ENCODE measurements at regions not wholly inside any gene's neighbourhood (a gene's known extent, or its start where the extent isn't known, plus 50 kb on each side); places are given as distances from the start of the nearest gene placed in this dataset.
"Not testable (repeated sequence)": the region's sequence is repeated elsewhere in the genome, so short reads cannot be mapped to it uniquely, and the experiment has no call there.

DNA sequence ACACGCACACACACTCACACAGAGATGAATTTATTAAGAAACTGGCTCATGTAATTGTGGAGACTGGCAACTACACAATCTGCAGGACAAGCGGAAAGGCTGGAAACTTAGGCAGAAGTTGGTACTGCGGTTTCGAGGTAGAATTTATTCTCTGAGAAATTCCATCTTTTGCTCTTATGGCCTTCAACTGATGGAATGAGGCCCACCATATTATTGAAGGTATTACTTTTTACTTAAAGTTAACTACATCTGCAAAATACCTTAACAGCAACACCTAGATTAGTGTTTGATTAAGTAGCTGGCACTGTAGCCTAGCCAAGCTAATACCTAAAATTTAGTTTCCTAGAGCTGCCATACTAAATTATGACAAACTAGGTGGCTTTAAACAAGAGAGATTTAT, 384.0 kb upstream of the UBE2E3 start:
- no peak for DNase-seq (ENCODE audit: low read depth, low spot score)
- ChIA-PET POLR2A (no interaction called here), CTCF (no interaction called here)
- H3K27me3 ChIP-seq (ENCODE audit: control insufficient read depth, insufficient read depth, low read length): no peaks in the 10 kb centered on the region
- no peaks in the 10 kb centered on the region for H3K9me3 ChIP-seq (ENCODE audit: control insufficient read depth, insufficient read depth, low read length)
- TF ChIP-seq, protein P1, sequence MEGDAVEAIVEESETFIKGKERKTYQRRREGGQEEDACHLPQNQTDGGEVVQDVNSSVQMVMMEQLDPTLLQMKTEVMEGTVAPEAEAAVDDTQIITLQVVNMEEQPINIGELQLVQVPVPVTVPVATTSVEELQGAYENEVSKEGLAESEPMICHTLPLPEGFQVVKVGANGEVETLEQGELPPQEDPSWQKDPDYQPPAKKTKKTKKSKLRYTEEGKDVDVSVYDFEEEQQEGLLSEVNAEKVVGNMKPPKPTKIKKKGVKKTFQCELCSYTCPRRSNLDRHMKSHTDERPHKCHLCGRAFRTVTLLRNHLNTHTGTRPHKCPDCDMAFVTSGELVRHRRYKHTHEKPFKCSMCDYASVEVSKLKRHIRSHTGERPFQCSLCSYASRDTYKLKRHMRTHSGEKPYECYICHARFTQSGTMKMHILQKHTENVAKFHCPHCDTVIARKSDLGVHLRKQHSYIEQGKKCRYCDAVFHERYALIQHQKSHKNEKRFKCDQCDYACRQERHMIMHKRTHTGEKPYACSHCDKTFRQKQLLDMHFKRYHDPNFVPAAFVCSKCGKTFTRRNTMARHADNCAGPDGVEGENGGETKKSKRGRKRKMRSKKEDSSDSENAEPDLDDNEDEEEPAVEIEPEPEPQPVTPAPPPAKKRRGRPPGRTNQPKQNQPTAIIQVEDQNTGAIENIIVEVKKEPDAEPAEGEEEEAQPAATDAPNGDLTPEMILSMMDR (IDR thresholded peaks at IDR 0.05; ENCODE audit: low read depth, low read length): no peak
- H3K4me3 ChIP-seq (ENCODE audit: low read depth, low read length): no peak overlapping the region
- no peak overlapping the region for H3K27ac ChIP-seq (ENCODE audit: low read depth, low read length)

DNA sequence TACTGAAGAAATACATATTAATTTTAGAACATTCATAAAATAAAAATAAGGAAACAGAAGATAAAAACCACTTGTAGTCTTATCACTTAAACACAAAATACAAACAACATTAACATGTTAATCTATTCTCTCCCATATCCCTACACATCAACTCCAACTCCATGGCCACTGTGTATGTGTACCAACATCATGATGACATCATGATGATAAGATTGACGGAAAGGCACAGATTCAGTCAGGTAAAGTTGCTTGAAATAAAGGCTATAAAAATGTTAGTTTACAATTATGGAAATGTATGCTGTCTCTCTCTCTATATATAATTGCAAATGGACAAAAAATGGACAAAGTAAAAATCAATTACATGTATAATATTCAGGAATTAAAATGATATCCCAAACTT, 388.5 kb upstream of the UBE2E3 start:
- Histone ChIP-seq H3K4me3 (ENCODE audit: low read depth, low read length) (no peak overlapping the region), H3K27me3 (ENCODE audit: control insufficient read depth, insufficient read depth, low read length) (no peaks in the 10 kb centered on the region), H3K9me3 (ENCODE audit: control insufficient read depth, insufficient read depth, low read length) (no peaks in the 10 kb centered on the region), H3K27ac (ENCODE audit: low read depth, low read length) (no peak overlapping the region)
- POLR2A ChIA-PET: no interaction called here
- TF ChIP-seq, protein P1 (IDR thresholded peaks at IDR 0.05; ENCODE audit: low read depth, low read length): no peak
- CTCF ChIA-PET: no interaction called here
- DNase-seq (ENCODE audit: low read depth, low spot score): no peak

DNA sequence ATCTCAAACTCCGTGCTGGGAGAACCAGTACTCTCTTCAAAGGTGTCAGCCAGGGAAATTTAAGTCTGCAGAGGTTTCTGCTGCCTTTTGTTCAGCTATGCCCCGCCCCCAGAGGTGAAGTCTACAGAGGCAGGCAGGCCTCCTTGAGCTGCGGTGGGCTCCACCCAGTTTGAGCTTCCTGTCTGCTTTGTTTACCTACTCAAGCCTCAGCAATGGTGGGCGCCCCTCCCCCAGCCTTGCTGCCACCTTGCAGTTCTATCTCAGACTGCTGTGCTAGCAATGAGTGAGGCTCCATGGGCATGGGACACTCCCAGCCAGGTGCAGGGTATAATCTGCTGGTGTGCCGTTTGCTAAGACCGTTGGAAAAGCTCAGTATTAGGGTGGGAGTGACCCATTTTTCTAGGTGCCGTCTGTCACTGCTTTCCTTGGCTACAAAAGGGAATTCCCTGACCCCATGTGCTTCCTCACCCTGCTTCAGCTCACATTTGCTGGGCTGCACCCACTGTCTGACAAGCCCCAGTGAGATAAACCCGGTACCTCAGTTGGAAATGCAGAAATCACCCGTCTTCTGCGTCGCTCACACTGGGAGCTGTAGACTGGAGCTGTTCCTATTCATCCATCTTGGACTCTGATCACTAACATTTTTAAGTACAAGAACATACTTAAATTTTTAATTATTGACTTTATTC, 389.2 kb upstream of the UBE2E3 start:
- H3K9me3 ChIP-seq (ENCODE audit: control insufficient read depth, insufficient read depth, low read length); H3K4me3 ChIP-seq (ENCODE audit: low read depth, low read length); POLR2A ChIA-PET; H3K27me3 ChIP-seq (ENCODE audit: control insufficient read depth, insufficient read depth, low read length); DNase-seq (ENCODE audit: low read depth, low spot score); H3K27ac ChIP-seq (ENCODE audit: low read depth, low read length); CTCF ChIA-PET: not testable (repeated sequence)

DNA sequence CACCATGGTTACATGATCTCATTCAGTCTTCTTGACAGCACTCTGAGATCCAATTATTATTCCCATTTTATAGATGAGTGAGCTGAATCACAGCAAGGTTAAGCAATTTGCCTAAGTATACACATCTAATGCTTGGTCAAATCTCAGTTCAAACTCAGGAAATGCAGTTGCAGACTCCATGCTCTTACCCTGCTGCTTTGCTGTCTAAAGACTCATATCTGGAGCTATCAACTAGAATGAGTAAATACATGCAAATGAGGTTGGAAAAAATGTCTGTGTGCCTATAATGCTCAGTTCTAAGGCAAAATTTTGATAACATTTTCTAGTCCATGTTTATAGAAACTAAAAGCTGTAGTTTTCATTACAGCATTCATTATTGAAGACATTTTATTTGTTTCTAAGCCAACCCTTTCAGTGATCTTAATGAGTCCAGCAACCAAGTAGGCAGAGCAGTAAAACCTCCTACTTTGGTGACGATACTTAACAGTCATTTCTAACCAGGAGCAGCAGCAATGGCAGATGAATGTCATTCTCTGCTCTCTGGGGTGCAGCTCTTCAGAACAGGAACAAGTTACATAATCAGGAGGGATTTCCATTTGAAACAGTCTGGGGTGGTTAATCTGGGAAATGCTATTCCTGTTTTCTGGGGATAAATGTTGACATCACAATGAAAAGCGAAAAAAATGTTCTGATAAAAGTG, 396.8 kb upstream of the UBE2E3 start:
- TF ChIP-seq, protein P1 (IDR thresholded peaks at IDR 0.05; ENCODE audit: low read depth, low read length): no peak
- Histone ChIP-seq H3K27ac (ENCODE audit: low read depth, low read length) (no peak overlapping the region), H3K4me3 (ENCODE audit: low read depth, low read length) (no peak overlapping the region), H3K27me3 (ENCODE audit: control insufficient read depth, insufficient read depth, low read length) (no peaks in the 10 kb centered on the region), H3K9me3 (ENCODE audit: control insufficient read depth, insufficient read depth, low read length) (no peaks in the 10 kb centered on the region)
- ChIA-PET POLR2A (no interaction called here), CTCF (interaction anchor here (1.0 kb wide), 1 partner anchor 26 kb away, joined by 4 read pairs; no protein-coding TSS in a partner anchor)
- no peak for DNase-seq (ENCODE audit: low read depth, low spot score)

DNA sequence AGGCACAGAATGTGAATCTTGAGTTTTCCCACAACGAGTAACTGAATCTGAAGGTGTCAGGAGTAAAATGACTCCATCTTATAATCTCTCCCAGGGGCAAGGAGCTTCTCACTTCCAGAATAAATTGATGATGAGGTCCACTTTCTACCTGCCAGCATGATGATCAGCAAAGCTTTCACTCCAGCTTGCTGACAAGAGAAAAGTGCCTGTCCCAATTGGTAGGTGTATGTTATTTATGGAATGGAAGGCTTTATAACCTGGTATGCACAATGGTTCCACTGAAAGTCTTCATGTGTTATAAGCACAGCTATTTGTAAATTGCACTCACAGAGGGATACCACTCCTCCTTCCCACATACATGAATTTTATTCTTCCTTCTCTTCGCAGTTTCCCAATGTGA, 401.0 kb upstream of the UBE2E3 start:
- H3K9me3 ChIP-seq (ENCODE audit: control insufficient read depth, insufficient read depth, low read length): no peaks in the 10 kb centered on the region
- ChIA-PET POLR2A (no interaction called here), CTCF (no interaction called here)
- TF ChIP-seq, protein P1 (IDR thresholded peaks at IDR 0.05; ENCODE audit: low read depth, low read length): no peak
- no peak overlapping the region for H3K4me3 ChIP-seq (ENCODE audit: low read depth, low read length)
- no peaks in the 10 kb centered on the region for H3K27me3 ChIP-seq (ENCODE audit: control insufficient read depth, insufficient read depth, low read length)
- no peak for DNase-seq (ENCODE audit: low read depth, low spot score)
- H3K27ac ChIP-seq (ENCODE audit: low read depth, low read length): no peak overlapping the region
